Colonic mucosa (tissue), 4 donors: ENCODE measurements at regions not wholly inside any gene's neighbourhood (a gene's known extent, or its start where the extent isn't known, plus 50 kb on each side); places are given as distances from the start of the nearest gene placed in this dataset.

ENCODE experiments used
- DNase-seq: peaks from one replicate; pipeline ENCODE4 v3.0.0-alpha.2; 2020
- H3K27ac ChIP-seq: fragments of 200-600 bp; one replicate; pipeline ENCODE4 v1.8.0; 2021
- H3K27me3 ChIP-seq: fragments of 200-600 bp; one replicate; pipeline ENCODE4 v1.8.0; 2021
- H3K36me3 ChIP-seq: fragments of 200-600 bp; one replicate; pipeline ENCODE4 v1.8.0; 2021
- H3K4me1 ChIP-seq: fragments of 200-600 bp; one replicate; pipeline ENCODE4 v1.8.0; 2021; ENCODE audit warnings: mild to moderate bottlenecking
- H3K4me3 ChIP-seq: fragments of 200-600 bp; one replicate; pipeline ENCODE4 v1.8.0; 2021
- H3K9ac ChIP-seq, 2 donors: one replicate each; pipeline ENCODE4 v1.7.0; 2013; ENCODE audit warnings: control low read depth in 2 of 2, low read depth in 2 of 2, low read length in 2 of 2
- H3K9me3 ChIP-seq: fragments of 200-600 bp; one replicate; pipeline ENCODE4 v1.8.0; 2021
- CTCF ChIP-seq: fragments of 200-600 bp; IDR thresholded peaks from one replicate; pipeline ENCODE4 v1.8.0; 2022; ENCODE audit warnings: antibody characterized with exemption, mild to moderate bottlenecking
- intact Hi-C: fragments of 100-400 bp; cut with DNase I; formaldehyde crosslinking; loops from one replicate; pipeline ENCODE4 v1.14.1; 2022
- donor health status: healthy.
- donor health status: DM: no; HTN: no; CAD: no.
- donor health status: DM: no; HTN: no; CAD: no.

DNA sequence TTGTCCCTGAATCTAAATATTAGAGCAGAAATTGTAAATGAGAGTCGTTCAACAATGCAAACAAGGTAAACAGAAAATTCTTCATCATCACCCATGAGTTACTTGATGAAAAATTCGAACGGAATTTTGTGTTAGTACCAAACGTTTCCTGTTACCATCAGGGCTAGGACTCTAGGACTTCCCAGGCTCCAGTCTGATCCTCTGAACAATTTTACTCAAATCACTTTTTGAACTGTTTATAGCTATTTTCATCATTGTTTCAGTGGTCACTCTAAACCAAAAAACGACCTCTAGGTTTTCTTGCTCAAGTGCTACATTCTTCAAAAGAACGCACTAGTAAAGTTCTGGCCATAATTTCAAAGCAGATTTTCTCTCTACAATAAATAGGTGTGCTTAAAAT is 273.3 kb downstream of the MREG start:
- no peak for DNase-seq
- H3K27ac ChIP-seq: no peak overlapping the region
- H3K4me3 ChIP-seq: no peak overlapping the region
- H3K9me3 ChIP-seq: no peaks in the 10 kb centered on the region
- no peak overlapping the region for H3K9ac ChIP-seq
- TF ChIP-seq CTCF: no peak
- no peaks in the 10 kb centered on the region for H3K4me1 ChIP-seq
- H3K27me3 ChIP-seq: no peaks in the 10 kb centered on the region
- no peaks in the 10 kb centered on the region for H3K36me3 ChIP-seq
- intact Hi-C loops: no loop called here

- H3K9me3 ChIP-seq: no peaks in the 10 kb centered on the region
- H3K9ac ChIP-seq: no peak overlapping the region
- TF ChIP-seq CTCF: no peak
- H3K4me1 ChIP-seq: no peaks in the 10 kb centered on the region
- no peak overlapping the region for H3K4me3 ChIP-seq
- DNase-seq: no peak
- no peaks in the 10 kb centered on the region for H3K36me3 ChIP-seq
- H3K27me3 ChIP-seq: no peaks in the 10 kb centered on the region
- intact Hi-C loops: no loop called here
- H3K27ac ChIP-seq: no peak overlapping the region
Observed at GRCh38 chr2:215738351-215738750, 275.0 kb downstream of the MREG start.

GRCh38 chr2:215737477-215737876 is 275.9 kb downstream of the MREG start:
- intact Hi-C loops: no loop called here

DNA sequence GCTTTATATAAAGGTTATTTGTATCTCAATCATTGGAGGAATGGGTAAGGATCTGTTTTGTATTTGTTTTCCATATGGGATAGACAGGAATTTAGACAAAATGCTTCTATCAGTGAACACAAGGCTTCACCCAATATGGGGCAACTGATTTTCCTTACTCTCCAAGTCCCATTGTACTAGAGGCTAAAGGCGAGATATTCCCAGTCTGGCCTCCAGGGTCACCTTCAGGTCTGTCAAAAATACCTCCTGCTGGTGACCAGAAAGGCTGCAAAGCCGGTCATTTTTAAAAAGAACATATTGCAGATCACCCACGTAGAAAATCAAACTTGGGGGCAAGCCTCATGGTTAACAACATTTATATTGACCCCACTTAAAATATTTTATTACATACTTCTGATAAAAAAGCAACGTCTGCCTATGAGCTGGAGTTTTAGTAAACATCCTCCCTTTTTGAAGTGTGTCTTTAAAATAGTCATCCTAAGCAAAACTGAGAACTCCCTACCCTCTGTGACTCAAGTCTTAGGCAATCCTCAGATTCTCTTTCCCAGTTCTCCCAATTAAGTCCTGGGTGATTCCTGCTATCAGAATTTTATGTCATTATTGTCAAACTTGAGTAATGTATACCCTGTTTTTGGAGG is 276.6 kb downstream of the MREG start:
- Histone ChIP-seq H3K36me3 (no peaks in the 10 kb centered on the region), H3K27ac (no peak overlapping the region)
- intact Hi-C loops: no loop called here

More at GRCh38 chr2:215737477-215737876, 275.9 kb downstream of the MREG start:
- TF ChIP-seq CTCF: no peak
- Histone ChIP-seq H3K4me1 (no peaks in the 10 kb centered on the region), H3K9me3 (no peaks in the 10 kb centered on the region), H3K36me3 (no peaks in the 10 kb centered on the region), H3K27me3 (no peaks in the 10 kb centered on the region), H3K27ac (no peak overlapping the region), H3K4me3 (no peak overlapping the region), H3K9ac (no peak overlapping the region)
- DNase-seq: no peak

GRCh38 chr2:215731108-215731658 is 282.2 kb downstream of the MREG start:
- no peak overlapping the region for H3K9ac ChIP-seq
- no peak overlapping the region for H3K4me3 ChIP-seq
- intact Hi-C loops: no loop called here
- DNase-seq: no peak
- TF ChIP-seq CTCF: no peak
- no peaks in the 10 kb centered on the region for H3K36me3 ChIP-seq
- H3K27me3 ChIP-seq: no peaks in the 10 kb centered on the region
- no peaks in the 10 kb centered on the region for H3K4me1 ChIP-seq
- H3K9me3 ChIP-seq: no peaks in the 10 kb centered on the region
- no peak overlapping the region for H3K27ac ChIP-seq

More for the DNA sequence above, 276.6 kb downstream of the MREG start:
- Histone ChIP-seq H3K9me3 (no peaks in the 10 kb centered on the region), H3K4me3 (no peak overlapping the region), H3K9ac (no peak overlapping the region), H3K27me3 (no peaks in the 10 kb centered on the region), H3K4me1 (no peaks in the 10 kb centered on the region)
- DNase-seq: no peak
- no peak for TF ChIP-seq CTCF
